ENCODE measurements at regions not wholly inside any gene's neighbourhood (a gene's known extent, or its start where the extent isn't known, plus 50 kb on each side); places are given as distances from the start of the nearest gene placed in this dataset.

GRCh38 chr11:23313001-23313400, 452.7 kb upstream of the CCDC179 start:
- H3F3A ChIP-seq (ENCODE audit: insufficient read depth, low read length): no peaks in the 10 kb centered on the region
- no peak overlapping the region for H2AFZ ChIP-seq (ENCODE audit: low read length)
- no peak overlapping the region for H3K9ac ChIP-seq (ENCODE audit: low read length)
- TF ChIP-seq EZH2phosphoT487 (IDR thresholded peaks at IDR 0.05; ENCODE audit: low read length) (no peak), EZH2 (optimal IDR thresholded peaks at IDR 0.05; ENCODE audit: low read depth, low read length) (no peak)
- TF ChIP-seq, protein P1, sequence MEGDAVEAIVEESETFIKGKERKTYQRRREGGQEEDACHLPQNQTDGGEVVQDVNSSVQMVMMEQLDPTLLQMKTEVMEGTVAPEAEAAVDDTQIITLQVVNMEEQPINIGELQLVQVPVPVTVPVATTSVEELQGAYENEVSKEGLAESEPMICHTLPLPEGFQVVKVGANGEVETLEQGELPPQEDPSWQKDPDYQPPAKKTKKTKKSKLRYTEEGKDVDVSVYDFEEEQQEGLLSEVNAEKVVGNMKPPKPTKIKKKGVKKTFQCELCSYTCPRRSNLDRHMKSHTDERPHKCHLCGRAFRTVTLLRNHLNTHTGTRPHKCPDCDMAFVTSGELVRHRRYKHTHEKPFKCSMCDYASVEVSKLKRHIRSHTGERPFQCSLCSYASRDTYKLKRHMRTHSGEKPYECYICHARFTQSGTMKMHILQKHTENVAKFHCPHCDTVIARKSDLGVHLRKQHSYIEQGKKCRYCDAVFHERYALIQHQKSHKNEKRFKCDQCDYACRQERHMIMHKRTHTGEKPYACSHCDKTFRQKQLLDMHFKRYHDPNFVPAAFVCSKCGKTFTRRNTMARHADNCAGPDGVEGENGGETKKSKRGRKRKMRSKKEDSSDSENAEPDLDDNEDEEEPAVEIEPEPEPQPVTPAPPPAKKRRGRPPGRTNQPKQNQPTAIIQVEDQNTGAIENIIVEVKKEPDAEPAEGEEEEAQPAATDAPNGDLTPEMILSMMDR (IDR thresholded peaks at IDR 0.05; ENCODE audit: low read length): no peak
- no peak for DNase-seq
- no peak overlapping the region for H3K4me3 ChIP-seq (ENCODE audit: low read length)
- no peaks in the 10 kb centered on the region for H3K9me3 ChIP-seq (replicated peaks; ENCODE audit: insufficient read depth, low read length)
- H3K9me2 ChIP-seq (replicated peaks; ENCODE audit: insufficient read depth, low read length): no peaks in the 10 kb centered on the region
- no peaks in the 10 kb centered on the region for H3K36me3 ChIP-seq (replicated peaks; ENCODE audit: insufficient read depth, low read length)
- H3K4me2 ChIP-seq (ENCODE audit: low read depth, low read length): no peak overlapping the region
- H3K4me1 ChIP-seq (ENCODE audit: low read length): no peaks in the 10 kb centered on the region
- H4K20me1 ChIP-seq (ENCODE audit: insufficient read depth, low read length): no peaks in the 10 kb centered on the region
- no peaks in the 10 kb centered on the region for H3K27me3 ChIP-seq (replicated peaks; ENCODE audit: insufficient read depth, low read length)
- no peaks in the 10 kb centered on the region for H3K79me2 ChIP-seq (ENCODE audit: low read length)
- no peak overlapping the region for H3K27ac ChIP-seq (ENCODE audit: low read length)

- Histone ChIP-seq H3K9me3 (replicated peaks; ENCODE audit: insufficient read depth, low read length) (no peaks in the 10 kb centered on the region), H3K4me3 (ENCODE audit: low read length) (no peak overlapping the region), H3F3A (ENCODE audit: insufficient read depth, low read length) (no peaks in the 10 kb centered on the region), H3K27me3 (replicated peaks; ENCODE audit: insufficient read depth, low read length) (no peaks in the 10 kb centered on the region), H3K36me3 (replicated peaks; ENCODE audit: insufficient read depth, low read length) (no peaks in the 10 kb centered on the region), H3K79me2 (ENCODE audit: low read length) (no peaks in the 10 kb centered on the region), H3K4me2 (ENCODE audit: low read depth, low read length) (no peak overlapping the region), H3K9ac (ENCODE audit: low read length) (no peak overlapping the region), H2AFZ (ENCODE audit: low read length) (no peak overlapping the region), H3K4me1 (ENCODE audit: low read length) (no peaks in the 10 kb centered on the region), H3K9me2 (replicated peaks; ENCODE audit: insufficient read depth, low read length) (no peaks in the 10 kb centered on the region), H4K20me1 (ENCODE audit: insufficient read depth, low read length) (no peaks in the 10 kb centered on the region), H3K27ac (ENCODE audit: low read length) (no peak overlapping the region)
- TF ChIP-seq, protein P1 (IDR thresholded peaks at IDR 0.05; ENCODE audit: low read length): no peak
- TF ChIP-seq EZH2phosphoT487 (IDR thresholded peaks at IDR 0.05; ENCODE audit: low read length) (no peak), EZH2 (optimal IDR thresholded peaks at IDR 0.05; ENCODE audit: low read depth, low read length) (no peak)
- no peak for DNase-seq
Observed at GRCh38 chr11:23314162-23314561, 453.9 kb upstream of the CCDC179 start.

- no peak overlapping the region for H3K27ac ChIP-seq (ENCODE audit: low read length)
- H3K36me3 ChIP-seq (replicated peaks; ENCODE audit: insufficient read depth, low read length): no peaks in the 10 kb centered on the region
- H3K9ac ChIP-seq (ENCODE audit: low read length): no peak overlapping the region
- no peak overlapping the region for H2AFZ ChIP-seq (ENCODE audit: low read length)
- no peaks in the 10 kb centered on the region for H3K9me3 ChIP-seq (replicated peaks; ENCODE audit: insufficient read depth, low read length)
- no peaks in the 10 kb centered on the region for H3K9me2 ChIP-seq (replicated peaks; ENCODE audit: insufficient read depth, low read length)
- no peak overlapping the region for H3K4me2 ChIP-seq (ENCODE audit: low read depth, low read length)
- no peaks in the 10 kb centered on the region for H3F3A ChIP-seq (ENCODE audit: insufficient read depth, low read length)
- no peaks in the 10 kb centered on the region for H4K20me1 ChIP-seq (ENCODE audit: insufficient read depth, low read length)
- no peaks in the 10 kb centered on the region for H3K4me1 ChIP-seq (ENCODE audit: low read length)
- no peak overlapping the region for H3K4me3 ChIP-seq (ENCODE audit: low read length)
- TF ChIP-seq EZH2 (optimal IDR thresholded peaks at IDR 0.05; ENCODE audit: low read depth, low read length) (no peak), EZH2phosphoT487 (IDR thresholded peaks at IDR 0.05; ENCODE audit: low read length) (no peak)
- TF ChIP-seq, protein P1 (IDR thresholded peaks at IDR 0.05; ENCODE audit: low read length): no peak
- H3K79me2 ChIP-seq (ENCODE audit: low read length): no peaks in the 10 kb centered on the region
- DNase-seq: no peak
- no peaks in the 10 kb centered on the region for H3K27me3 ChIP-seq (replicated peaks; ENCODE audit: insufficient read depth, low read length)
Observed at GRCh38 chr11:23315286-23315685, 455.0 kb upstream of the CCDC179 start.

All from MM.1S (cell line).